H9 (cell line): ENCODE measurements at regions not wholly inside any gene's neighbourhood (a gene's known extent, or its start where the extent isn't known, plus 50 kb on each side); places are given as distances from the start of the nearest gene placed in this dataset.
"Not testable (repeated sequence)": the region's sequence is repeated elsewhere in the genome, so short reads cannot be mapped to it uniquely, and the experiment has no call there.

ENCODE experiments used
- DNase-seq: peaks from one replicate; pipeline ENCODE4 v3.0.0-alpha.2; 2017
- H2AFZ ChIP-seq: one replicate; pipeline ENCODE4 v1.6.1; 2013; ENCODE audit warnings: mild to moderate bottlenecking, low read length, control low read depth, moderate library complexity
- H2AK5ac ChIP-seq: 2 replicates; pipeline ENCODE4 v1.6.1; 2013; ENCODE audit warnings: low read length, control low read depth, mixed read lengths; ENCODE audit not compliant: insufficient read length
- H2BK120ac ChIP-seq: one replicate; pipeline ENCODE4 v1.6.1; 2013; ENCODE audit warnings: low read depth, mild to moderate bottlenecking, low read length, control low read depth, inconsistent platforms; ENCODE audit not compliant: poor library complexity, severe bottlenecking
- H2BK12ac ChIP-seq: 2 replicates; pipeline ENCODE4 v1.6.1; 2013; ENCODE audit warnings: low read length, control low read depth, mixed read lengths, low read depth; ENCODE audit not compliant: insufficient read length
- H2BK15ac ChIP-seq: 2 replicates; pipeline ENCODE4 v1.6.1; 2013; ENCODE audit warnings: low read depth, low read length, control low read depth
- H2BK20ac ChIP-seq: one replicate; pipeline ENCODE4 v1.6.1; 2013; ENCODE audit warnings: low read depth, mild to moderate bottlenecking, low read length, control low read depth, inconsistent platforms; ENCODE audit not compliant: poor library complexity, severe bottlenecking
- H2BK5ac ChIP-seq: 2 replicates; pipeline ENCODE4 v1.6.1; 2013; ENCODE audit warnings: low read length, control low read depth, mixed read lengths; ENCODE audit not compliant: insufficient read length
- H3K14ac ChIP-seq: 2 replicates; pipeline ENCODE4 v1.6.1; 2013; ENCODE audit warnings: low read length, control low read depth; ENCODE audit not compliant: insufficient read depth
- H3K18ac ChIP-seq: 2 replicates; pipeline ENCODE4 v1.6.1; 2013; ENCODE audit warnings: low read depth, mild to moderate bottlenecking, mixed read lengths, low read length, control low read depth; ENCODE audit not compliant: insufficient read length
- H3K23ac ChIP-seq: 2 replicates; pipeline ENCODE4 v1.6.1; 2013; ENCODE audit warnings: low read length, control low read depth, mixed read lengths, low read depth; ENCODE audit not compliant: insufficient read length
- H3K23me2 ChIP-seq: 2 replicates; pipeline ENCODE4 v1.6.1; 2013; ENCODE audit warnings: low read depth, mild to moderate bottlenecking, mixed read lengths, low read length, control low read depth; ENCODE audit not compliant: insufficient read length, poor library complexity, severe bottlenecking
- H3K27ac ChIP-seq: 2 replicates; pipeline ENCODE4 v1.5.1; 2013; ENCODE audit warnings: low read length, control low read depth, mixed read lengths, low read depth; ENCODE audit not compliant: insufficient read length
- H3K27me3 ChIP-seq: 2 replicates; pipeline ENCODE4 v1.6.1; 2013; ENCODE audit warnings: low read length, control low read depth, inconsistent platforms; ENCODE audit not compliant: insufficient read depth
- H3K4ac ChIP-seq: 2 replicates; pipeline ENCODE4 v1.6.1; 2013; ENCODE audit warnings: low read depth, mild to moderate bottlenecking, control low read depth, inconsistent platforms, low read length, moderate library complexity
- H3K4me1 ChIP-seq: 2 replicates; pipeline ENCODE4 v1.6.1; 2013; ENCODE audit warnings: low read length, control low read depth, inconsistent platforms; ENCODE audit not compliant: insufficient read depth
- H3K4me2 ChIP-seq: 2 replicates; pipeline ENCODE4 v1.6.1; 2013; ENCODE audit warnings: low read length, control low read depth, mixed read lengths; ENCODE audit not compliant: insufficient read length, insufficient read depth
- H3K56ac ChIP-seq: 2 replicates; pipeline ENCODE4 v1.6.1; 2013; ENCODE audit warnings: low read depth, mild to moderate bottlenecking, mixed read lengths, low read length, control low read depth; ENCODE audit not compliant: insufficient read length
- H3K79me1 ChIP-seq: 2 replicates; pipeline ENCODE4 v1.6.1; 2013; ENCODE audit warnings: low read depth, mild to moderate bottlenecking, moderate library complexity, low read length, control low read depth, inconsistent platforms; ENCODE audit not compliant: insufficient read depth, poor library complexity, severe bottlenecking
- H3K79me2 ChIP-seq: 2 replicates; pipeline ENCODE4 v1.6.1; 2013; ENCODE audit warnings: low read length, control low read depth, inconsistent platforms; ENCODE audit not compliant: insufficient read depth
- H3K9ac ChIP-seq: 2 replicates; pipeline ENCODE4 v1.6.1; 2013; ENCODE audit warnings: low read length, control low read depth, mixed read lengths; ENCODE audit not compliant: insufficient read length; ENCODE audit errors: extremely low read depth
- H3K9me3 ChIP-seq: one replicate; pipeline ENCODE4 v1.6.1; 2013; ENCODE audit warnings: low read depth, low read length, inconsistent platforms; ENCODE audit not compliant: control insufficient read depth
- H3T11ph ChIP-seq: one replicate; pipeline ENCODE4 v1.6.1; 2013; ENCODE audit warnings: mild to moderate bottlenecking, low read length, control low read depth, inconsistent platforms
- H4K20me1 ChIP-seq: one replicate; pipeline ENCODE4 v1.6.1; 2013; ENCODE audit not compliant: control insufficient read depth, insufficient read length, insufficient read depth
- H4K5ac ChIP-seq: 2 replicates; pipeline ENCODE4 v1.6.1; 2013; ENCODE audit warnings: low read depth, mild to moderate bottlenecking, mixed read lengths, low read length, control low read depth; ENCODE audit not compliant: insufficient read length
- H4K8ac ChIP-seq: replicated peaks from 2 replicates; pipeline ENCODE4 v1.6.1; 2013; ENCODE audit warnings: low read length, control low read depth, mixed read lengths, low read depth; ENCODE audit not compliant: insufficient read length
- H4K91ac ChIP-seq: 2 replicates; pipeline ENCODE4 v1.6.1; 2013; ENCODE audit warnings: low read depth, mild to moderate bottlenecking, moderate library complexity, mixed read lengths, low read length, control low read depth; ENCODE audit not compliant: insufficient read length
- H3K27ac Mint-ChIP-seq, 3 experiments: 2 replicates in 2 of 3; 3 replicates in 1 of 3; pipeline ENCODE4 v1.8.0; 2020 to 2021; ENCODE audit warnings: mixed read lengths in 3 of 3, mild to moderate bottlenecking in 1 of 3, moderate library complexity in 1 of 3
- H3K27me3 Mint-ChIP-seq: 2 replicates; pipeline ENCODE4 v1.8.0; 2021; ENCODE audit warnings: low read depth, mild to moderate bottlenecking, moderate library complexity, mixed read lengths
- H3K36me3 Mint-ChIP-seq, 3 experiments: 2 replicates in 2 of 3; 3 replicates in 1 of 3; pipeline ENCODE4 v1.8.0; 2020 to 2021; ENCODE audit warnings: low read depth in 3 of 3, mixed read lengths in 3 of 3; ENCODE audit not compliant: insufficient read depth in 1 of 3
- H3K4me1 Mint-ChIP-seq, 2 experiments: 2 replicates each; pipeline ENCODE4 v1.8.0; 2020; ENCODE audit warnings: mixed read lengths in 2 of 2
- H3K4me3 Mint-ChIP-seq, 2 experiments: 2 replicates in 1 of 2; 3 replicates in 1 of 2; pipeline ENCODE4 v1.8.0; 2020 to 2021; ENCODE audit warnings: mild to moderate bottlenecking in 2 of 2, mixed read lengths in 2 of 2, moderate library complexity in 1 of 2
- H3K9me3 Mint-ChIP-seq, 2 experiments: 2 replicates in 1 of 2; 3 replicates in 1 of 2; pipeline ENCODE4 v1.8.0; 2020; ENCODE audit warnings: mild to moderate bottlenecking in 2 of 2, mixed read lengths in 2 of 2, moderate library complexity in 1 of 2
- WGBS: extraction: QIAGEN DNeasy Blood & Tissue Kit; methylation state at CpG from one replicate; pipeline ENCODE4 v1.1.7; 2013; ENCODE audit warnings: missing lambda C conversion rate, low lambda C conversion rate, mixed read lengths; ENCODE audit not compliant: insufficient read length; ENCODE audit errors: extremely low coverage; 5-methylcytosine and 5-hydroxymethylcytosine counted together

GRCh38 chr21:10442018-10442417, 79.4 kb upstream of the TPTE start:
- not testable (repeated sequence) for H3K27me3 ChIP-seq, H3K4ac ChIP-seq, H3K27ac Mint-ChIP-seq, H3K14ac ChIP-seq, H3K56ac ChIP-seq, H2BK20ac ChIP-seq, H2AK5ac ChIP-seq, H3K23ac ChIP-seq, H3K79me2 ChIP-seq, H2BK120ac ChIP-seq, H4K5ac ChIP-seq, H2BK15ac ChIP-seq, H3K4me1 Mint-ChIP-seq, H3K4me2 ChIP-seq, H4K20me1 ChIP-seq, H2AFZ ChIP-seq, H4K91ac ChIP-seq, H3K18ac ChIP-seq, H3K27me3 Mint-ChIP-seq, DNase-seq, H3K4me1 ChIP-seq, H3K79me1 ChIP-seq, H3K27ac ChIP-seq, H2BK5ac ChIP-seq, H3K23me2 ChIP-seq, H3K9ac ChIP-seq, H3T11ph ChIP-seq, H4K8ac ChIP-seq, H2BK12ac ChIP-seq, H3K4me3 Mint-ChIP-seq
- peaks cover 49% of the 10 kb centered on the region for H3K9me3 ChIP-seq
- Mint-ChIP-seq H3K36me3 (peaks cover 5 to 12% (median 8%) of the 10 kb centered on the region in 3 experiments; a peak in 6 of 7 replicates), H3K9me3 (peaks cover 0 to 14% of the 10 kb centered on the region in 2 experiments; a peak in 4 of 5 replicates)
- WGBS, result no CpG with 5 or more reads among the region's 6 CpGs

DNA sequence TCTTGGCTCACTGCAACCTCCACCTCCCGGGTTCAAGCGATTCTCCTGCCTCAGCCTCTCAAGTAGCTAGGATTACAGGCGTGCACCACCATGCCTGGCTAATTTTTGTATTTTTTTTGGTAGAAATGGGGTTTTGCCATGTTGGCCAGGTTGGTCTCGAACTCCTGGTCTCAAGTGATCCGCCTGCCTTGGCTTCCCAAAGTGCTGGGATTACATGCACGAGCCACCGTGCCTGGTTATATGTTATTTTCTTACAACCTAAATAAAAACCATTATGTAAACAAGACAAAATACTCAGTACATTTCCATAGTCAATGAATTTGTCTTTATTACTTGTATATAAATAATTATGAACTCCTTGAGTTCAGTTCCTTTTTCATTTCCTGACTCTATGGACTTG, 75.7 kb upstream of the TPTE start:
- not testable (repeated sequence) for H3K4ac ChIP-seq, H4K20me1 ChIP-seq, H3K4me1 ChIP-seq, H4K5ac ChIP-seq, H3K9ac ChIP-seq, H2BK20ac ChIP-seq, H3K79me1 ChIP-seq, H2AFZ ChIP-seq, H3K23ac ChIP-seq, H3K27me3 ChIP-seq, H2BK15ac ChIP-seq, H3T11ph ChIP-seq, H3K4me3 Mint-ChIP-seq, H4K8ac ChIP-seq, H3K14ac ChIP-seq, H3K27ac ChIP-seq, H3K79me2 ChIP-seq, H4K91ac ChIP-seq, DNase-seq, H3K27ac Mint-ChIP-seq, H3K4me1 Mint-ChIP-seq, H2BK12ac ChIP-seq, H2AK5ac ChIP-seq, H3K4me2 ChIP-seq, H3K18ac ChIP-seq, H2BK120ac ChIP-seq, H3K56ac ChIP-seq, H3K27me3 Mint-ChIP-seq, H2BK5ac ChIP-seq, H3K23me2 ChIP-seq
- peaks cover 47% of the 10 kb centered on the region for H3K9me3 ChIP-seq
- WGBS, result no CpG with 5 or more reads among the region's 7 CpGs
- peaks cover 0 to 14% of the 10 kb centered on the region in 2 experiments; a peak in 4 of 5 replicates for H3K9me3 Mint-ChIP-seq
- H3K36me3 Mint-ChIP-seq, result peaks cover 2 to 11% (median 8%) of the 10 kb centered on the region in 3 experiments; a peak in 6 of 7 replicates
